HG02610 (cell line): ENCODE measurements at regions not wholly inside any gene's neighbourhood (a gene's known extent, or its start where the extent isn't known, plus 50 kb on each side); places are given as distances from the start of the nearest gene placed in this dataset.

ENCODE experiments used
- ATAC-seq: cut with Tn5 transposase; IDR thresholded peaks from one replicate; pipeline ENCODE4 v1.9.1; 2021; ENCODE audit warnings: mild to moderate bottlenecking, moderate library complexity; ENCODE audit not compliant: unreplicated experiment

GRCh38 chr3:29092348-29092747 is 188.5 kb upstream of the RBMS3 start:
- no peak for ATAC-seq

GRCh38 chr3:29099296-29099695 is 181.6 kb upstream of the RBMS3 start:
- no peak for ATAC-seq

- ATAC-seq, result no peak
Measured at GRCh38 chr3:29099775-29100174, 181.1 kb upstream of the RBMS3 start.

- no peak for ATAC-seq
Measured at GRCh38 chr3:29100292-29100691, 180.6 kb upstream of the RBMS3 start.

- no peak for ATAC-seq
Measured at GRCh38 chr3:29128001-29128400, 152.9 kb upstream of the RBMS3 start.

GRCh38 chr3:29137601-29138000 is 143.3 kb upstream of the RBMS3 start:
- ATAC-seq, result no peak

GRCh38 chr3:29138171-29138570 is 142.7 kb upstream of the RBMS3 start:
- no peak for ATAC-seq

- ATAC-seq, result no peak
Measured at GRCh38 chr3:29140666-29141065, 140.2 kb upstream of the RBMS3 start.

GRCh38 chr3:29141197-29141917 is 139.5 kb upstream of the RBMS3 start:
- no peak for ATAC-seq

GRCh38 chr3:29141918-29142275 is 139.0 kb upstream of the RBMS3 start:
- no peak for ATAC-seq

GRCh38 chr3:29143151-29143550 is 137.7 kb upstream of the RBMS3 start:
- no peak for ATAC-seq

GRCh38 chr3:29144361-29144760 is 136.5 kb upstream of the RBMS3 start:
- no peak for ATAC-seq

GRCh38 chr3:29144807-29145206 is 136.1 kb upstream of the RBMS3 start:
- ATAC-seq, result no peak

- ATAC-seq, result no peak
Measured at GRCh38 chr3:29145360-29145759, 135.5 kb upstream of the RBMS3 start.

- ATAC-seq, result no peak
Measured at GRCh38 chr3:29152379-29152778, 128.5 kb upstream of the RBMS3 start.

GRCh38 chr3:29153811-29154210 is 127.1 kb upstream of the RBMS3 start:
- ATAC-seq, result peak; percentile 96

GRCh38 chr3:29156086-29156715 is 124.7 kb upstream of the RBMS3 start:
- ATAC-seq, result no peak

GRCh38 chr3:29164825-29165224 is 116.0 kb upstream of the RBMS3 start:
- no peak for ATAC-seq

GRCh38 chr3:29167180-29167579 is 113.7 kb upstream of the RBMS3 start:
- no peak for ATAC-seq

GRCh38 chr3:29168081-29168480 is 112.8 kb upstream of the RBMS3 start:
- no peak for ATAC-seq

- no peak for ATAC-seq
Measured at GRCh38 chr3:29168696-29169095, 112.2 kb upstream of the RBMS3 start.

- ATAC-seq, result no peak
Measured at GRCh38 chr3:29169451-29169850, 111.4 kb upstream of the RBMS3 start.
